Thymus (tissue), 11 donors: ENCODE measurements at regions not wholly inside any gene's neighbourhood (a gene's known extent, or its start where the extent isn't known, plus 50 kb on each side); places are given as distances from the start of the nearest gene placed in this dataset.

Experiments used
- DNase-seq, 9 donors: peaks; one replicate each; pipeline ENCODE4 v3.0.0-alpha.2; 2013; ENCODE audit warnings: low spot score in 9 of 9, low read depth in 6 of 9, missing footprints in 1 of 9
- H3K27ac ChIP-seq, 2 donors: one replicate each; pipeline ENCODE4 v1.5.1; 2013; ENCODE audit warnings: control low read depth in 1 of 2, low read depth in 1 of 2, low read length in 1 of 2, mild to moderate bottlenecking in 1 of 2, moderate library complexity in 1 of 2
- H3K27me3 ChIP-seq, 2 donors: one replicate each; pipeline ENCODE4 v1.5.1; 2013; ENCODE audit warnings: low read length in 1 of 2; ENCODE audit not compliant: control insufficient read depth in 2 of 2, insufficient read depth in 1 of 2
- H3K36me3 ChIP-seq, 2 donors: one replicate each; pipeline ENCODE4 v1.5.1; 2013; ENCODE audit warnings: low read length in 1 of 2, mild to moderate bottlenecking in 1 of 2, moderate library complexity in 1 of 2; ENCODE audit not compliant: control insufficient read depth in 2 of 2, insufficient read depth in 2 of 2
- H3K4me1 ChIP-seq, 2 donors: one replicate each; pipeline ENCODE4 v1.5.1; 2013; ENCODE audit warnings: low read length in 2 of 2; ENCODE audit not compliant: control insufficient read depth in 2 of 2, insufficient read depth in 2 of 2
- H3K4me3 ChIP-seq, 2 donors: one replicate each; pipeline ENCODE4 v1.5.1; 2013; ENCODE audit warnings: low read length in 2 of 2, control low read depth in 1 of 2, mild to moderate bottlenecking in 1 of 2
- H3K9me3 ChIP-seq, 2 donors: one replicate each; pipeline ENCODE4 v1.5.1; 2013; ENCODE audit warnings: low read length in 1 of 2, mild to moderate bottlenecking in 1 of 2; ENCODE audit not compliant: control insufficient read depth in 2 of 2, insufficient read depth in 1 of 2
- WGBS: extraction: QIAGEN DNeasy Blood & Tissue Kit; methylation state at CpG from one replicate; pipeline ENCODE4 v1.1.7; 2013; 5-methylcytosine and 5-hydroxymethylcytosine counted together
- donor health status: healthy.

DNA sequence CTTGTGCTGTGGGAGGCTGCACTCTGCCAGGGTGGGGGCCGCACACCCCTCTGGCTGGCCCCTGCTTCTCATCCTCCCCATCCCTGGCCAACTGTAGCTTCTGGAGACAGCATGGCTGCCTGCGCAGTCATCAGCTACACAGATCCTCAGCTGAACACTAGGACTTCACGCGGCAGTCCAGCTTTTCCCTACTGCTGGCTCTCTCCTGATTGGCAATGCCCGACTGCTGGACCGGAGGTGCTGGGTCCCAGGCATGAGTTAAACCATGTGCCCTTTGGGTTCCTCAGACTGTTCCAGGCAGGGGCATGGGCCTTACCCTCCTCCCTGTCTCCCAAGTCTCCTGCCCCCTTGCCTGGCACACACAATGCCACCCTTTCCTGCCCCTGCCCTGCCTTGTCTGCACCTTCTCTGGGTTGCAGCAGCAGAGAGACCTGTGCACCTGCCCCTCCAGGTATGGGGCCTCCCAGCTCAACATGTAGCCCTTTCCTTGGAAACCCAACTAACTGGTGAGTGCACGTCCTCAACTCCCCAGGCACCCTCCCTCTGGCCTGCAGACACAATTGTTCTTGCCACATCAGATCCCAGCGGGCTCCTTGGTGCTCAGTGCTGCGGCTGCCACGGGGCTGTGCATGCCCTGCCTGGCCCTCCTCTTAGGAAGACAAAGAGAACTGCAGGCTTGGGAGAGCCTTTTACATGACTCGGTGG is 1039.2 kb downstream of the TBC1D22A start:
- H3K27ac ChIP-seq, result no peak overlapping the region
- H3K9me3 ChIP-seq, result no peaks in the 10 kb centered on the region
- no peaks in the 10 kb centered on the region for H3K4me1 ChIP-seq
- H3K4me3 ChIP-seq, result no peak overlapping the region
- H3K27me3 ChIP-seq, result peaks cover 7 to 17% of the 10 kb centered on the region in 2 donors
- DNase-seq, result no peak
- H3K36me3 ChIP-seq, result no peaks in the 10 kb centered on the region
- WGBS, result 69% methylated on average over 11 of the region's 11 CpGs

DNA sequence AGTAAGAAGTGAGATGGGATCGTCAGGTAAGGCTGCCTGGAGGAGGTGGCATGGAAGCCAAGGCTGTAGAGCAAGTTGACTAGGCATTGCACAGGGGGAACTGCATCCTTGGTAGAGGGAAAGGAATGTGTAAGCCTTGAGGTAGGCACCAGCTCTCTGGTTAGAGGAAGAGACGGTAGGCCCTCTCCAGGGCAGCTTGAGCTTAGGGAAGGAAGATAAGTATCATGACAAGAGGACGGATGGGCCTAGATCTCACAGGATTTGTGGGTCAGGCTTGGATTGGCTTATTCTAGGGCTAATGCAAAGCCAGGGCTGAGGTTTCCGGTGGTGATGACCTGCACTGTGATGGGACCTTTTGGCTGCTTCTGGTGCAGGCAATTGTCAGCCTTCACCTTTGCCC is 1035.8 kb downstream of the TBC1D22A start:
- Histone ChIP-seq H3K36me3 (no peaks in the 10 kb centered on the region), H3K4me1 (no peaks in the 10 kb centered on the region), H3K27me3 (peaks cover 3 to 15% of the 10 kb centered on the region in 2 donors), H3K9me3 (no peaks in the 10 kb centered on the region), H3K27ac (no peak overlapping the region), H3K4me3 (no peak overlapping the region)
- no peak for DNase-seq
- WGBS, result 96% methylated on average over 4 of the region's 4 CpGs

DNA sequence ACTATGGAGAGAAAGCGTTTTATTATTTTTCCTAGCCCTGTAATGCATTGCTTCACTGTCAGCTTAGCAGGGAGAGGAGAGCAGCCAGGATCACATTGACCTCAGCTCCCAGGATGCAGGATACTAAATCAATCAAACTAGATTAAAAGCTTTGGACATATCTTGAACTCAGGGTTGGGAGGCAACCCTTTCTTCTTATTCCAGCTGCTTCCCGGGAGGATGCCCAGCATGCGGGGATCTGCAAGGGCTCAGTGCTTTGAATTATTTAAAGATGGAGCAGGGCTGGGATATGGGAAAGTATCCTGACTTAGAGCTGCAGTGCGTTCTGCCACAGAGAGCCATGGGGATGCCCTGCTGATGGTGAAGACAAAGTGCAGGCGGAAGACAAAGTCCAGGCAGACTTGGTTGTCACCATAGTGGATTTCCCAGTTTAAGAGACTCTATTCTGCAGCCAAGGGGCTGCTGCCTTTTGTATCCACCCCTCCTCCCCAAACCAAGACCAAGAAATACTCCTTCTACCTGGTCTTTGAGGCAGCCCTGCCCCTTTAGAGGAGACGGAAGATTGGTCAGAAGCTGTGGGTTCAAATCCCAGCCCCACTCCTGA is 1035.0 kb downstream of the TBC1D22A start:
- no peak overlapping the region for H3K27ac ChIP-seq
- H3K4me1 ChIP-seq, result no peaks in the 10 kb centered on the region
- H3K36me3 ChIP-seq, result no peaks in the 10 kb centered on the region
- H3K4me3 ChIP-seq, result no peak overlapping the region
- DNase-seq, result no peak
- no peaks in the 10 kb centered on the region for H3K9me3 ChIP-seq
- peaks cover 0 to 13% of the 10 kb centered on the region in 2 donors for H3K27me3 ChIP-seq
- WGBS, result 92% methylated on average over 6 of the region's 6 CpGs

- Histone ChIP-seq H3K4me3 (no peak overlapping the region), H3K27ac (no peak overlapping the region), H3K27me3 (peaks cover 0 to 2% of the 10 kb centered on the region in 2 donors), H3K4me1 (no peaks in the 10 kb centered on the region), H3K9me3 (no peaks in the 10 kb centered on the region), H3K36me3 (no peaks in the 10 kb centered on the region)
- DNase-seq, result no peak
- WGBS, result 95% methylated on average over 11 of the region's 11 CpGs
Observed at GRCh38 chr22:47796128-47796908, 1033.9 kb downstream of the TBC1D22A start.

DNA sequence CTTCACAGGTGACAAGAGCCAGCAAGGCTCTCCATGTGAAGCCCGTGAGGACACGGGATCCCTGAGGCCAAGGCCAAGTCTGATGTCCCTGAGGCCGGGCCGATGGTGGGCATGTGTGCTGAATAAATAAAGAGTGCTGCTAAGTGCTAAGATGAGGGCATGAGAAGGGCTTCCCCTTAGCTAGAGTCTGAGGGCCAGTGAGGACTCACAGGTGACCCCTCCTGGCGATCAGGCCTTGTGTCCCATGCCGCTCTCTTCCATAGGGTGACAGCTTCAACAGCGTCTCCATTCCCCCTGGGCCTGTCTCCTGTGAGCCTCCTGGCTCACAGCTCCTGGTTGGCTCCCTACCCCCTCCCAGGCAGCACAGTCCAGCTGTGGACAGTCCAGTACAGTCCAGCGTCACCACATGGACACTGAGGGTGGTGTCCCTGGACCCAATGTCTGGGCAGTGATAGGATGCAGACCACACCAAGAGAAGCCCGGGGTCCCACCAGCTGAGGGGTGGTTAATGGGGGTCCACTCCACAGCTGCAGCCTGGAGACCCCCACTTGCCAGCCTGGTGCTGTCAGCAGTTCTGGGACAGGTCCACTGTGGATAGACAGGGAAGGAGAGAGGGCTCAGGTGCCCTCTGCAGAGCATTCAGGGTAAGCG is 1033.2 kb downstream of the TBC1D22A start:
- whole genome bisulfite sequencing, result 93% methylated on average over 10 of the region's 10 CpGs
- DNase-seq, result no peak
- Histone ChIP-seq H3K9me3 (no peaks in the 10 kb centered on the region), H3K27me3 (peaks cover 0 to 2% of the 10 kb centered on the region in 2 donors), H3K4me1 (no peaks in the 10 kb centered on the region), H3K4me3 (no peak overlapping the region), H3K27ac (no peak overlapping the region), H3K36me3 (no peaks in the 10 kb centered on the region)

GRCh38 chr22:47794851-47795250 is 1032.4 kb downstream of the TBC1D22A start:
- Histone ChIP-seq H3K9me3 (no peaks in the 10 kb centered on the region), H3K27ac (no peak overlapping the region), H3K36me3 (no peaks in the 10 kb centered on the region), H3K27me3 (peaks cover 0 to 2% of the 10 kb centered on the region in 2 donors), H3K4me1 (no peaks in the 10 kb centered on the region), H3K4me3 (no peak overlapping the region)
- WGBS, result 85% methylated on average over 10 of the region's 10 CpGs
- no peak for DNase-seq

DNA sequence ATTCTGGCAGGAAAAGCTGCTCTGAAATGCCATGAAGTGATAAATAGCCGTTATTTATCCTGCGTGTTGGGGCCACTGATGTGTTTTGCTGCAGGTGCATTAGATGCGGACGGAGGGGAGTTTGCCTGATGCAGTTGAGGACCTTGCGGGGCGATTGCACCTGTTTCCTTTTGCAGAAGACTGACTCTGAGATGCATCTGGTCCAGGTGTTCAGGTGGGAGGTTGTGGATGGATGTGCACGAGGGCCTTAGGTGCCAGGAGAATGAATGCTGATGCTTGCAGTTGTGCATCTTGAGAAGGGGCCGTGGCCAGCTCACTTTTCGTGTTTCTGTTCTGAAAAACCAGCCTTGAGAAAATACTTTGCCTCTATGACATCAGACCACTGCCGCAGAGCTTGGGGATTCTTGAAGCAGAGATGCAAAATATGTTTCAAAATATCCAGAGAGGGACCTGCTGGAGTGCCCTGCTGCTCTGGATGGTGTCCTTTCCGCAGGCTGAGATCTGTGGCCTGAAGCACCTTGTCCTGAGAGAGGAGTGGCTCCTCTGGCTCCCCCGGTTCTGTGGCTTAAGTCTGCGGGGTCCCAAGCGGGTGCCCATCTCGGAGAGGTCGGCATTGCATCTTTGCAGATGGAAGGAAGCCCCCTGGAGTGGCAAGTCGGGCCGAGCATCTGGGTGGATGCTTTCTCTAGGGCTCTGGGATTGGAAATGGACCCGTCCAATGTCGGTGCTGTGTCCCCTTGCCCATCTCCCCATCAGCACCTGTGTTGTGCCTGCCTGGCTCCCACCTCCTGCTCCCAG is 1031.1 kb downstream of the TBC1D22A start:
- DNase-seq, result no peak
- no peak overlapping the region for H3K27ac ChIP-seq
- H3K36me3 ChIP-seq, result no peaks in the 10 kb centered on the region
- no peak overlapping the region for H3K4me3 ChIP-seq
- peaks cover 0 to 4% of the 10 kb centered on the region in 2 donors for H3K27me3 ChIP-seq
- 94% methylated on average over 20 of the region's 20 CpGs for WGBS
- no peaks in the 10 kb centered on the region for H3K4me1 ChIP-seq
- no peaks in the 10 kb centered on the region for H3K9me3 ChIP-seq

DNA sequence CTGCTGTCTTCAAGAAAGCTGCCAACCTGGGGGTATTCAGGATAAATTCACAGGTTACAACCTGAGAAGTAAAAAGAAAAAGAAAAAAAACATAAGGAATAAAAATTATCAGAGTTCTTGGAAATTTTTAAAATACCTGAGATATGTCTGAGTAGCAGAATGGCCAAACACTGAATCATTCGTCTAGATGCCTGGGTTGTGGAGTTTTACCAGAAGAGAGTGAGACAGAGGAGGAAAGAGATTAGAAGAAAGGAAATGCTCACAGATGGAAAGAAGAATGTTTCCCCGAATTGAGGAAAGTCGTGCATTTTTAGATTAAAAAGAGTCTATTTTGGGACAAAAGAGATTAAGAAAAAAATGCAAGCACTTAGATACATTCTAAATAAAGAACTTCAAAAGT is 1026.7 kb downstream of the TBC1D22A start:
- no peaks in the 10 kb centered on the region for H3K4me1 ChIP-seq
- peaks cover 0 to 4% of the 10 kb centered on the region in 2 donors for H3K27me3 ChIP-seq
- peaks cover 2 to 8% of the 10 kb centered on the region in 2 donors for H3K9me3 ChIP-seq
- H3K4me3 ChIP-seq, result no peak overlapping the region
- DNase-seq, result no peak
- no peaks in the 10 kb centered on the region for H3K36me3 ChIP-seq
- no peak overlapping the region for H3K27ac ChIP-seq
- WGBS, result 20% methylated on average over 3 of the region's 3 CpGs
